ENCODE measurements at regions not wholly inside any gene's neighbourhood (a gene's known extent, or its start where the extent isn't known, plus 50 kb on each side); places are given as distances from the start of the nearest gene placed in this dataset.
"Not testable (repeated sequence)": the region's sequence is repeated elsewhere in the genome, so short reads cannot be mapped to it uniquely, and the experiment has no call there.

DNA sequence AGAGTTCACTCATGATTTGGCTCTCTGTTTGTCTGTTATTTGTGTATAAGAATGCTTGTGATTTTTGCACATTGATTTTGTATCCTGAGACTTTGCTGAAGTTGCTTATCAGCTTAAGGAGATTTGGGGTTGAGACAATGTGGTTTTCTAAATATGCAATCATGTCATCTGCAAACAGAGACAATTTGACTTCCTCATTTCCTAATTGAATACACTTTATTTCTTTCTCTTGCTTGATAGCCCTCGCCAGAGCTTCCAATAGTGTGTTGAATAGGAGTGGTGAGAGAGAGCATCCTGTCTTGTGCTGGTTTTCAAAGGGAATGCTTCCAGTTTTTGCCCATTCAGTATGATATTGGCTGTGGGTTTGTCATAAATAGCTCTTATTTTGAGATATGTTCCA is 727.8 kb upstream of the HS6ST1 start:
- not testable (repeated sequence) for H3K36me3 Mint-ChIP-seq, H3K27ac Mint-ChIP-seq, H3K4me1 Mint-ChIP-seq, H3K27me3 Mint-ChIP-seq, H3K4me3 Mint-ChIP-seq, H3K9me3 Mint-ChIP-seq

- no peaks in the 10 kb centered on the region for H3K27me3 Mint-ChIP-seq
- H3K4me3 Mint-ChIP-seq: no peak overlapping the region
- no peak overlapping the region for H3K27ac Mint-ChIP-seq
- no peaks in the 10 kb centered on the region for H3K4me1 Mint-ChIP-seq
- no peaks in the 10 kb centered on the region for H3K9me3 Mint-ChIP-seq
- no peaks in the 10 kb centered on the region for H3K36me3 Mint-ChIP-seq
Measured at GRCh38 chr2:129050101-129050500, 731.4 kb upstream of the HS6ST1 start.

GRCh38 chr2:129055242-129055641 is 736.6 kb upstream of the HS6ST1 start:
- no peak overlapping the region for H3K27ac Mint-ChIP-seq
- H3K9me3 Mint-ChIP-seq: no peaks in the 10 kb centered on the region
- no peaks in the 10 kb centered on the region for H3K27me3 Mint-ChIP-seq
- no peaks in the 10 kb centered on the region for H3K36me3 Mint-ChIP-seq
- H3K4me1 Mint-ChIP-seq: no peaks in the 10 kb centered on the region
- no peak overlapping the region for H3K4me3 Mint-ChIP-seq

- Mint-ChIP-seq H3K36me3 (no peaks in the 10 kb centered on the region), H3K4me3 (no peak overlapping the region), H3K4me1 (no peaks in the 10 kb centered on the region), H3K27ac (no peak overlapping the region), H3K27me3 (no peaks in the 10 kb centered on the region), H3K9me3 (no peaks in the 10 kb centered on the region)
Measured at GRCh38 chr2:129055824-129056223, 737.2 kb upstream of the HS6ST1 start.

DNA sequence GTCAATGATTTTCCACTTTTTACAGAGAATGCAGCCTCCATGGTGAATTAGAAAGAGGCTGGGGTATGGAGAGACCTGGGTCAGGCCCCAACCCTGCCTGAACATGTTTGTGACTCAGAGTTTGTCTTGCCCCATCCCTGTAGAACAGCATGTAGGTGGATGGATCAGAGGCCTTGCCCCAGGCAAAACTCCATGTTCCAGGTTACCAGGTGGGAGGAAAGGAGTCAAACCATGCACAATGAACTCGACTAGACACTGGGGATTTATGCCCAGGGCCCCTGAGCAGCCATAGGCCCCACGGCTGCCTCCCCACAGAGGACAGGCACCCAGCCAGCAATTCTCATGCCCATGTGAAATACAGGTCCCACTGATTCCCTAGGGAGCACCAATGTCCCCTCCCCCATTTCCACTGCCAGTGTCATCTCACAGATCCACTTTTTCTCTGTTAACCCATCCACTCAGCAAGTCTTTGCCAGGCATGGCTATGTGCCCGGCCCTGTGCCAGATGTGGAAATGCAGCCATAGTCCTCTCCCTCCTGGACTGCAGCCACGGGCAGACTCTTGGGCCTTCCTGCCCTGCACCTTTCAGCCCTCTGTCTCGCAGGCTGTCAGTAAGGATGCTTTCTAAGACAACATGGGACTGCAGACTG is 737.8 kb upstream of the HS6ST1 start:
- Mint-ChIP-seq H3K9me3 (no peaks in the 10 kb centered on the region), H3K27me3 (no peaks in the 10 kb centered on the region), H3K4me3 (no peak overlapping the region), H3K36me3 (no peaks in the 10 kb centered on the region), H3K4me1 (no peaks in the 10 kb centered on the region), H3K27ac (no peak overlapping the region)

DNA sequence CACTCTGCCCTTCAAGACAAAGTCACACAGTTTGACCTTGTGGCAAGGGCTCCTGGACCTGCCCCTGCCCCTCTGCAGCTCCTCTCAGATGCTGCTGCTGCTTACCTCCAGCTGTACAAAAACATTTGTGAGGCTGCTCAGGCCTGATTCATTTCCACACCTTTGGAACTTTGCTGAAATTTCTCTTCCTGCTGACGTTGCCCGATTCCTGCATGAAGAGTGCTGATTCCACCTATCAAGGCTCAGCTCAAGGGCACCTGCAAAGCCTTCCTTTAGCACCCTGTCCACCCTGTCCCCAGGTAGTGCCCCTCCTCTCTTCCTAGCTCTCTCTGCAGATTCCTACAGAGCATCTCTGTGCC is 738.3 kb upstream of the HS6ST1 start:
- no peaks in the 10 kb centered on the region for H3K36me3 Mint-ChIP-seq

DNA sequence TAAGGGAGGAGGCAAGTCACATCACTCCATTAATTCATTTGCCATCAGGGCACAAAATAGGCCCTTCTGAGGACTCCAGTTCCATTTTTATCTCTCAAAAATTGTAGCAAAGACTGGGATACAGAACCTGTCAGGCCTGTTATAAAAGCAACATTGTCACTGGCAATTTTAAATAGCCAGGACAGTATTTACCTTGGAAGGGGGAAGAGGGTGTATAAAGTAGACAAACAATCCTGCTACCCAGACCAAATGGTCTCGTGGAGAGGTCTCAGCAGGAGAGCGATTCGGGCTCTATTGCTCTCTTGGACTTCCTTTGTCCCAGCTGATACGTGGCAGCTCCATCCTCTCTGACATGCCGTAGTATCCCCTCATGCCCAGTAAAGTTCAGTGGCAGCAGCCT is 740.3 kb upstream of the HS6ST1 start:
- H3K4me3 Mint-ChIP-seq: no peak overlapping the region

More for the DNA sequence above, 738.3 kb upstream of the HS6ST1 start:
- H3K27ac Mint-ChIP-seq: no peak overlapping the region
- H3K27me3 Mint-ChIP-seq: no peaks in the 10 kb centered on the region
- H3K4me1 Mint-ChIP-seq: no peaks in the 10 kb centered on the region
- H3K9me3 Mint-ChIP-seq: no peaks in the 10 kb centered on the region
- H3K4me3 Mint-ChIP-seq: no peak overlapping the region

GRCh38 chr2:129059476-129059875 is 740.8 kb upstream of the HS6ST1 start:
- Mint-ChIP-seq H3K27me3 (no peaks in the 10 kb centered on the region), H3K4me1 (no peaks in the 10 kb centered on the region), H3K36me3 (no peaks in the 10 kb centered on the region), H3K4me3 (no peak overlapping the region), H3K9me3 (no peaks in the 10 kb centered on the region), H3K27ac (no peak overlapping the region)

More for the DNA sequence above, 740.3 kb upstream of the HS6ST1 start:
- Mint-ChIP-seq H3K4me1 (no peaks in the 10 kb centered on the region), H3K27ac (no peak overlapping the region), H3K9me3 (no peaks in the 10 kb centered on the region), H3K27me3 (no peaks in the 10 kb centered on the region), H3K36me3 (no peaks in the 10 kb centered on the region)

DNA sequence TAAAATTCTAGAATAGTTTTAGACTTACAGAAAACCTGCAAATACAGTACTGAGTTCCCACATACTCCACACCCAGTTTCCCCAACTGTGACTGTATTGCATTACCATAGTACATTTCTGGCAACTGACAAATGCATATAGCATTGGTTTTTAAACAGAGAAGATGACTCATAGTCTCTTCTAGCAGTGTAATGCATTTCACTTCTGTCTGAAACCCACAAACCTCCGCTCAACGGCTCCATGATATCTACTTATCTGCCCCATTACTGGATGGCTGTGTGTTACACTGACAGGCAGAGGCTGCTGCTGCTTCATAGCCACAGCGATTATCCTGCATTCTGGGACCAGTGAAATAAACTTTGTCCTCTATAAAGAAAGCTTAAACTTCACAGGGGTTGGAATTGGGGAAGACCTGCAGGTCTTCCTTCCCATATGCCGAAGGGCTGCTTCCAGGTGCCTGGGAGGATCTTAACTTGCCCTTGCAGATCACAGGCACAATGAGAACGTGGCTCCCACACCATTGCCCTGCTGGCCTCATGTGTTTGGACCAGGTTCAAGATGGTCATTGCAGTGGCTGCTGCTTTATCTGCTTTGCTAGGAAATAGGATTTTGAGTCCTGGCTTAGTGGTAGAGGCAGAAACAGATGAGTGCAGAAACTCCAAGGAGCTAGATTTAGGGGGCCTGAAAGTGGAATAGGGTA is 742.6 kb upstream of the HS6ST1 start:
- no peaks in the 10 kb centered on the region for H3K4me1 Mint-ChIP-seq
- no peaks in the 10 kb centered on the region for H3K27me3 Mint-ChIP-seq
- H3K27ac Mint-ChIP-seq: no peak overlapping the region
- H3K4me3 Mint-ChIP-seq: no peak overlapping the region
- H3K9me3 Mint-ChIP-seq: no peaks in the 10 kb centered on the region
- no peaks in the 10 kb centered on the region for H3K36me3 Mint-ChIP-seq

GRCh38 chr2:129061769-129062121 is 743.1 kb upstream of the HS6ST1 start:
- Mint-ChIP-seq H3K4me1 (no peaks in the 10 kb centered on the region), H3K27me3 (no peaks in the 10 kb centered on the region), H3K9me3 (no peaks in the 10 kb centered on the region), H3K27ac (no peak overlapping the region), H3K4me3 (no peak overlapping the region), H3K36me3 (no peaks in the 10 kb centered on the region)

DNA sequence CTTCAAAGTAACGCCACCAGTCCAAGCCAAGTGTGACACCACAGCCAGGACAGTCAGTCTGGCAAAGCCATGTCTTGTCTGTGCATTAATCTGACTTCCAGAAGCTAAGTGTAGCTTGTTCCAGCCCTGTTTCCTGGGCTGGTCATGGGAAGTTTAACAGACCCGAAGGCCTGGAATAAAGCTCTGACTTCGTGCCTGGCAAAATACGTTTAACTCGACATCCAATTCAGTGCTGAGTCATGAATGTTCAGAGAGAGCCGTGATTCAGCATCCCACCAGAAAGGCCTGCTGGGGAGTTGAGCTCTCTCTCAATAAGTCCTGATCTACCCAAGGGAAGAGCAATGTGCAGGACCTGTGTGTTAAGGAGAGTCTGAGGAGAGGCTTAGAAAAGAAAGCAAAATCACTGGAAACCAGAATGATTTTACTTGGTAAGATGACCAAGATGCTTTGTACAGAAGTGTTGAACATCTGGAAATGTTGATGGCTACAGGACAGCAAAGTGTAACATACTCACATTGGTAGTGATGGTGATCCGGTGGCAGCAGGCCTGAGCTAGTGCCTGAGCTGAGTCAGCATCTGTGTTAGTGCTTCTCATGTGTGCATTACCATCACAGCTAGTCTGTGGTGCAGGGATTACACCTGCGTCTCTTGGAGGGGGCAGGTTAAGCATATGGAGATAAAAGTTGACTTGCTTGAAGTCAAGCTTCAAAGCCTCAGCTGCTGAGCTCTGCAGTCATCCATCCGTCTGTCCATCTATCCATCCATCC is 743.7 kb upstream of the HS6ST1 start:
- H3K27me3 Mint-ChIP-seq: no peaks in the 10 kb centered on the region
- H3K27ac Mint-ChIP-seq: no peak overlapping the region
- no peaks in the 10 kb centered on the region for H3K4me1 Mint-ChIP-seq
- H3K36me3 Mint-ChIP-seq: no peaks in the 10 kb centered on the region
- H3K4me3 Mint-ChIP-seq: no peak overlapping the region
- H3K9me3 Mint-ChIP-seq: no peaks in the 10 kb centered on the region

- Mint-ChIP-seq H3K36me3 (no peaks in the 10 kb centered on the region), H3K27me3 (no peaks in the 10 kb centered on the region), H3K27ac (no peak overlapping the region), H3K4me3 (no peak overlapping the region), H3K9me3 (no peaks in the 10 kb centered on the region), H3K4me1 (no peaks in the 10 kb centered on the region)
Measured at GRCh38 chr2:129067070-129067469, 748.4 kb upstream of the HS6ST1 start.

DNA sequence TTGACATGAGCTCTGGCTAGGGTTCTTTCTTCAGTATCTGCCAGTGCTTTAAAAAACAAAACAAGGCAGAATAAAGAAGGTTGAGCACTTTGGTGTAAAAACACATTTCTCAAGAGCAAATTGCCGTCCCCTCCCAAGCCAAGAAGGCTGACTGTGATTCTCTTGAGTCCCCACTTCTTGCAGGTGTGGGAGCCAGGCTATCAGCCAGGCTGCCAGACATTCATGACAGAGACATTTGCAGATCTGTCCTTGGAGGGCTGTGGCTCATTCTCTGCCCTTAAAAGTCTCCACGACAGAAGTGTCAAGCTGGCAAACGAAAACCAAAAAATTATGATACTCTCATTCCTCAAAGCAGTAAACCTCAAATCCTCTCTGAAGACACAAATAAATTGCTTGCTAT is 749.3 kb upstream of the HS6ST1 start:
- no peaks in the 10 kb centered on the region for H3K27me3 Mint-ChIP-seq
- H3K4me3 Mint-ChIP-seq: no peak overlapping the region
- H3K9me3 Mint-ChIP-seq: no peaks in the 10 kb centered on the region
- no peaks in the 10 kb centered on the region for H3K4me1 Mint-ChIP-seq
- no peaks in the 10 kb centered on the region for H3K36me3 Mint-ChIP-seq
- H3K27ac Mint-ChIP-seq: no peak overlapping the region

GRCh38 chr2:129068543-129068942 is 749.9 kb upstream of the HS6ST1 start:
- H3K4me3 Mint-ChIP-seq: no peak overlapping the region
- H3K36me3 Mint-ChIP-seq: no peaks in the 10 kb centered on the region
- H3K9me3 Mint-ChIP-seq: no peaks in the 10 kb centered on the region
- no peaks in the 10 kb centered on the region for H3K4me1 Mint-ChIP-seq
- no peaks in the 10 kb centered on the region for H3K27me3 Mint-ChIP-seq
- H3K27ac Mint-ChIP-seq: no peak overlapping the region

GRCh38 chr2:129069875-129070594 is 751.4 kb upstream of the HS6ST1 start:
- Mint-ChIP-seq H3K27ac (no peak overlapping the region), H3K4me3 (no peak overlapping the region), H3K4me1 (no peaks in the 10 kb centered on the region), H3K9me3 (no peaks in the 10 kb centered on the region), H3K27me3 (no peaks in the 10 kb centered on the region), H3K36me3 (no peaks in the 10 kb centered on the region)

DNA sequence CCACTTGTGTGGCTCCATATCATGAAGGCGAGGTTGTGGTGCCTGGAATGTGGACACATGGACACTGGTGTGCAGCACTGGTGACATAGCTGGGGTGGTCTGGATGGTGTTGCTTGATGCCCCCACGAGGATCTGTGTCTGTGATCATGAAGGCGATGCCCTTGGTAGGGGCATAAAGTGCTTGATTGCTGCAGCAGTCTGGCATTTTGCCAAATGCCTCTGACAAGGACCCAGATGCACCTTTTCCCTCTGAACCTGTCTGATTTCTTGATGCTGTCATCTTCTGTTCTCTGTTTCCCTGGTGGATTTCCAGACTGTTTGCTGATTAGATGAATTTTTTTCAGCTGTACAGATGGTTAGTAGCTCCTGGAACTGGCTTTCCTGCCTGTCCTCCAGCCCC is 752.0 kb upstream of the HS6ST1 start:
- Mint-ChIP-seq H3K36me3 (no peaks in the 10 kb centered on the region), H3K4me1 (no peaks in the 10 kb centered on the region), H3K4me3 (no peak overlapping the region), H3K27ac (no peak overlapping the region), H3K27me3 (no peaks in the 10 kb centered on the region), H3K9me3 (no peaks in the 10 kb centered on the region)

Data from activated naive CD4-positive, alpha-beta T cell treated with anti-CD3 and anti-CD28 coated beads, Interleukin-2, amount 50 U/mL, for 24 hours (primary cell).